ENCODE measurements at regions not wholly inside any gene's neighbourhood (a gene's known extent, or its start where the extent isn't known, plus 50 kb on each side); places are given as distances from the start of the nearest gene placed in this dataset.

DNA sequence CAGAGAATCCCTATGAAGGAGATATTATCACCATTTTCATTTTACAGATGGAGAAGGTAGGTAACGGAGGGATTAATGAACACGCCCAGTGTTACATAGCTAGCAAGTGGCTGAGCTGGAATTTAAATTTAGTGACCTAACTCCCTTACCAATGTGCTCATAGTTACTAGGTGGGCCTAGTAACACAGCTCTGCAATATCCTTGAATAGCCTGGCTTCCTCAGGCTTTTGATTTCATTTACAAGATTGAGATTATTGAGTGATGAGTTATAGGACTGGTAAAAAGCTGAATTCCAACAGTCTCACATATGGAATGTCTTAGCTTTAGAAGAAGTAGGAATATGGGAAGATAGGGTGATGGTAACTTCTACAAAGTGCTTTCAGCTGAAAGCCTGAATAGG is 336.3 kb upstream of the KIF2A start:
- Histone ChIP-seq H3K4me3 (no peak overlapping the region), H3K27me3 (peaks cover 0 to 10% (median 0%) of the 10 kb centered on the region in 9 donors), H3K36me3 (no peaks in the 10 kb centered on the region), H3K4me1 (no peaks in the 10 kb centered on the region), H3K27ac (no peak overlapping the region), H3K9me3 (no peaks in the 10 kb centered on the region)
- ATAC-seq (no peak), DNase-seq (no peak)
- TF ChIP-seq POLR2A (IDR thresholded peaks at IDR 0.05), result no peak
- TF ChIP-seq, protein P1, sequence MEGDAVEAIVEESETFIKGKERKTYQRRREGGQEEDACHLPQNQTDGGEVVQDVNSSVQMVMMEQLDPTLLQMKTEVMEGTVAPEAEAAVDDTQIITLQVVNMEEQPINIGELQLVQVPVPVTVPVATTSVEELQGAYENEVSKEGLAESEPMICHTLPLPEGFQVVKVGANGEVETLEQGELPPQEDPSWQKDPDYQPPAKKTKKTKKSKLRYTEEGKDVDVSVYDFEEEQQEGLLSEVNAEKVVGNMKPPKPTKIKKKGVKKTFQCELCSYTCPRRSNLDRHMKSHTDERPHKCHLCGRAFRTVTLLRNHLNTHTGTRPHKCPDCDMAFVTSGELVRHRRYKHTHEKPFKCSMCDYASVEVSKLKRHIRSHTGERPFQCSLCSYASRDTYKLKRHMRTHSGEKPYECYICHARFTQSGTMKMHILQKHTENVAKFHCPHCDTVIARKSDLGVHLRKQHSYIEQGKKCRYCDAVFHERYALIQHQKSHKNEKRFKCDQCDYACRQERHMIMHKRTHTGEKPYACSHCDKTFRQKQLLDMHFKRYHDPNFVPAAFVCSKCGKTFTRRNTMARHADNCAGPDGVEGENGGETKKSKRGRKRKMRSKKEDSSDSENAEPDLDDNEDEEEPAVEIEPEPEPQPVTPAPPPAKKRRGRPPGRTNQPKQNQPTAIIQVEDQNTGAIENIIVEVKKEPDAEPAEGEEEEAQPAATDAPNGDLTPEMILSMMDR (IDR thresholded peaks at IDR 0.05), result no peak
- intact Hi-C loops (cut with DNase I), result no loop called here
- 92 to 97% (median 94%) methylated on average over 2 of the region's 2 CpGs for WGBS, 4 donors

DNA sequence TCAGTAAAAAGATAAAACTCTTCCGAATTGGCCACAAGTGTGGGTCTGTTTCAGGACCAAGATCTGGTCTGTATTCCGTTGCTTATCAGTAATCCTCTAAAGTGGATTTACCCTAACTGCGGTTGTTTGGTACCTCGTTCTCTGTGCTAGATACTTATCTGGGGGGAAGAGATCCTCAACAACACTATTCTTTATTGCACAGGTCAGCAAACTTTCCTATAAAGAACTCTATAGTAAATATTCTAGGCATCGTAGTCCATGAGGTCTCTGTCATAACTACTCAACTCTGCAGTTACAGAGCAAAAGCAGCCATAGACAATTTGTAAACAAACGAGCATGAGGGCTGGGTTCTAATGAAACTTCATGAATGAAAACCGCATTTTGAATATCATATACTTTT is 335.8 kb upstream of the KIF2A start:
- DNase-seq (no peak), ATAC-seq (no peak)
- H3K36me3 ChIP-seq, result no peaks in the 10 kb centered on the region
- H3K27me3 ChIP-seq, result peaks cover 0 to 10% (median 0%) of the 10 kb centered on the region in 9 donors
- TF ChIP-seq, protein P1 (IDR thresholded peaks at IDR 0.05), result no peak
- no peak for TF ChIP-seq POLR2A (IDR thresholded peaks at IDR 0.05)
- H3K9me3 ChIP-seq, result no peaks in the 10 kb centered on the region
- H3K27ac ChIP-seq, result no peak overlapping the region
- H3K4me1 ChIP-seq, result no peaks in the 10 kb centered on the region
- intact Hi-C loops (cut with DNase I), result no loop called here
- WGBS, 4 donors, result 55 to 67% (median 61%) methylated on average over 7 of the region's 7 CpGs
- no peak overlapping the region for H3K4me3 ChIP-seq

DNA sequence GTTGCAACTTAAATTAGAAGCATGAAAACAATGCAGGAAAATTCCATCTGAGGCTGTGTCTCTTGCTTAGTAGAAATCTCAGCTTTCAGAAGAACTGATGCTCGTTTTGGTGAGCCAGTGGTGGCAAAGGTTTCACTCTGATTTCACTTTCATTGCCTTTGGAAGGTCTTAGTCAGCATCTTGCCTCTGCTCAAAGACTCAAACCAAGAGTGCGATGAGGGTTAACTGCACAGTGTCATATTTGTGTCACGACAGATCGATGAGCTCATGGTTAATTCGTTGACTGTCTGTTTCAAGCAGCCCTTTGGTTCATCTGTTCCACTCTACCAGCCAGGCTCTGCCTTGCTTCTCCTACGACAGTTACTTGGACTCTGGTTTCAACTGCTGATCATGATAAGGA is 331.3 kb upstream of the KIF2A start:
- 69 to 73% (median 70%) methylated on average over 6 of the region's 6 CpGs for WGBS, 4 donors
- Histone ChIP-seq H3K4me3 (no peak overlapping the region), H3K4me1 (no peaks in the 10 kb centered on the region), H3K27ac (no peak overlapping the region), H3K9me3 (no peaks in the 10 kb centered on the region), H3K36me3 (no peaks in the 10 kb centered on the region), H3K27me3 (peaks cover 0 to 4% (median 0%) of the 10 kb centered on the region in 9 donors)
- intact Hi-C loops (cut with DNase I), result no loop called here
- DNase-seq (no peak), ATAC-seq (no peak)
- no peak for TF ChIP-seq POLR2A (IDR thresholded peaks at IDR 0.05)
- TF ChIP-seq, protein P1 (IDR thresholded peaks at IDR 0.05), result no peak

- intact Hi-C loops (cut with DNase I), result no loop called here
- DNase-seq, result no peak
- H3K27ac ChIP-seq, result no peak overlapping the region
- WGBS, 4 donors, result 63 to 71% (median 70%) methylated on average over 6 of the region's 6 CpGs
- H3K9me3 ChIP-seq, result peaks cover 0 to 9% (median 0%) of the 10 kb centered on the region in 12 donors
- TF ChIP-seq, protein P1 (IDR thresholded peaks at IDR 0.05), result no peak
- no peak for TF ChIP-seq POLR2A (IDR thresholded peaks at IDR 0.05)
- ATAC-seq, result no peak
- no peaks in the 10 kb centered on the region for H3K27me3 ChIP-seq
- no peaks in the 10 kb centered on the region for H3K4me1 ChIP-seq
- no peaks in the 10 kb centered on the region for H3K36me3 ChIP-seq
- H3K4me3 ChIP-seq, result no peak overlapping the region
Observed at GRCh38 chr5:61981886-61982285, 324.1 kb upstream of the KIF2A start.
